ENCODE measurements at regions not wholly inside any gene's neighbourhood (a gene's known extent, or its start where the extent isn't known, plus 50 kb on each side); places are given as distances from the start of the nearest gene placed in this dataset.

DNA sequence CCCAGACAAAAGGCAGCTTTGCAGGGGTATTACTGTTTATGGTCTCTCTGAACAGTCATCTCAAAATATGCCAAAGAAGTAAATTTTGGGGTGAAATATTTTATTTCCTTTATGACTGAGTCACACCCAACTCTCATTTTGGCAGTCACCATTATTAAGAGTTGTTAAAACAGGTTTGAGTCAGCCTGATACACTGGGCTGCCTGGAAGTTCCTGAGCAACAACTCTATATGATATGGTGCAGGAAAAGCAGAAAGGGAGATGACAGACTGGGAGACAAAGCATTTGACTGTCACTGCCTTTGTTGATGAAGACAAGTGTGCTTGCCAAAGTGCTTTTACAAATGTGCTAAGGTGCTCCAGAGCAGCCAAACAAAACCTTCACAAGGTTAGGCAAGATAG is 1263.5 kb downstream of the PCDH7 start:
- peak; percentile 92 for ATAC-seq

DNA sequence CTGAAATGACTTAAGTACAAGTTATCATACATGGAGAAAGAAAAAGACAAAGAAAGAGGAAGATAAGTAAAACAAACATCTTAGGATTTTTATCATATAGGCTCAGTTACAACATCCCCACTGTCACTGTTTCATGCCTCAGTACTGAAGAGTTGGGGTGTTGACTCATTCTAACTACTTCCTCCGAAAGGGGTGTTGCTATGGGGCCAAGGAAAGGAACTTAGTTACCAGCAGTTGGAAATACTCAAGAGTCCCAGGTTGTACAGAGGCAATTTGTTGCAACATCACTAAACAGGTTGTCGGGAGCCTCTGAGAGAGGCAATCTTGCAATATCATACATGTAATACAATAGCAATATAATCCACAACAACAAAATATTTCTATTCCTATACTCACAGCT is 1264.7 kb downstream of the PCDH7 start:
- ATAC-seq: peak; percentile 78

DNA sequence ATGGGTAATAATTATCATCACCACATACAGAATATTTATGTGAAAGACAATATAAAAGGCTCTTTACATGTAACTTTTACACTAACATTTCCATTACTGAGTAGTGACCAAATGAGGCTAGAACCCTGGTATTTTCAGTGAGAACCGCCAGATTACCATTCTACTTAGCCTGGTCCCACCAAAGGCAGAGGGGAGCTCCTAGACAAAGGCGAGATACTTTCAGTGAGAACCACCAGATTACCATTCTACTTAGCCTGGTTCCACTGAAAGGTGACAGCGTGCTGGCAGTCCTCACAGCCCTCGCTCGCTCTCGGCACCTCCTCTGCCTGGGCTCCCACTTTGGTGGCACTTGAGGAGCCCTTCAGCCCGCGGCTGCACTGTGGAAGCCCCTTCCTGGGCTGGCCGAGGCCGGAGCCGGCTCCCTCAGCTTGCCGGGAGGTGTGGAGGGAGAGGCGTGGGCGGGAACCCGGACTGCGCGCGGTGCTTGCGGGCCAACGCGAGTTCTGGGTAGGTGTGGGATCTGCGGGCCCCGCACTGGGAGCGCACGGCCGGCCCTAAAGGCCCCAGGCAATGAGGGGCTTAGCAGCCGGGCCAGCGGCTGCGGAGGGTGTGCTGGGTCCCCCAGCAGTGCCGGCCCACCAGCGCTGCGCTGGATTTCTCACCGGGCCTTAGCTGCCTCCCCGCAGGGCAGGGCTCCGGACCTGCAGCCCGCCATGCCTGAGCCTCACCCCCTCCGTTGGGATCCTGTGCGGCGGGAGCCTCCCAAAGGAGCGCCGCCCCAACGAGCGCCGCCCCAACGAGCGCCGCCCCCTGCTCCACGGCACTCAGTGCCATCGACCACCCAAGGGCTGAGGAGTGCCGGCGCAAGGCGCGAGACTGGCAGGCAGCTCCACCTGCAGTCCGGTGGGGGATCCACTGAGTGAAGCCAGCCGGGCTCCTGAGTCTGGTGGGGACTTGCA is 1276.1 kb downstream of the PCDH7 start:
- no peak for ATAC-seq

DNA sequence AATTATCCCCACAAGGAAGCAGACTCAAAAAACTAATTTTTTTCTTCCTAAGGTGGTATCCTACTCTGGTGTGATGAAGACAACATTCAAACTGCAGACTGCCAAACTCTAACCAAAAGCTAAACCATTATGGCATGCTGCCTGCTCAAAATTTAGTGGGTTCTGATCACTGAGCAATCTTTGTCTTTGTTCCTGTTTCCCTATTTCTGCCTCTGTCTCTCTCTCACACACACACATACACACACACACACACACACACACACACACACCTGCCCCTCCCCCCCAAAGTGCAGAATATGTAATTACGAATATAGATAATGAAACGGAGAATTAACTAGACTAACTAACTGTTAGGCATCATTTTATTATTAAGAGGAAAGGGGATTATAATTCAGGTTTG is 1278.6 kb downstream of the PCDH7 start:
- ATAC-seq: no peak

DNA sequence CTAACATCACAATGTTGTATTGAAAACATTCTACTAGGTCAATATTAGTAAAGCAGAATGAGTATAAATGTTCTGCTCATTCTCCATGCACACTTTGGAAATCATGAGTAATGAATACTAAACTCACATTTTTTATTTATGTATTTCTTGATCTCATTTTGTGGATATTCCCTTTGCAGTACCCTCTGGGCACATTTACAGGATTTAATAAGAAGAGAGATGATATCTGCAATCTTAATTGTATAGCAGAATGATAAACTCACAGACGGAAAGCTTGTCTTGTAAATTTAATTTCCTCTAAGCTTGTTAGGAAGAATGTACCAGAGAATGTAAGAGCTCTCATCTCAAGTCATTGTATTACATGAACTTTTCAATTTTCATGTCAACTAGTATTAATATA is 1279.7 kb downstream of the PCDH7 start:
- ATAC-seq: no peak

DNA sequence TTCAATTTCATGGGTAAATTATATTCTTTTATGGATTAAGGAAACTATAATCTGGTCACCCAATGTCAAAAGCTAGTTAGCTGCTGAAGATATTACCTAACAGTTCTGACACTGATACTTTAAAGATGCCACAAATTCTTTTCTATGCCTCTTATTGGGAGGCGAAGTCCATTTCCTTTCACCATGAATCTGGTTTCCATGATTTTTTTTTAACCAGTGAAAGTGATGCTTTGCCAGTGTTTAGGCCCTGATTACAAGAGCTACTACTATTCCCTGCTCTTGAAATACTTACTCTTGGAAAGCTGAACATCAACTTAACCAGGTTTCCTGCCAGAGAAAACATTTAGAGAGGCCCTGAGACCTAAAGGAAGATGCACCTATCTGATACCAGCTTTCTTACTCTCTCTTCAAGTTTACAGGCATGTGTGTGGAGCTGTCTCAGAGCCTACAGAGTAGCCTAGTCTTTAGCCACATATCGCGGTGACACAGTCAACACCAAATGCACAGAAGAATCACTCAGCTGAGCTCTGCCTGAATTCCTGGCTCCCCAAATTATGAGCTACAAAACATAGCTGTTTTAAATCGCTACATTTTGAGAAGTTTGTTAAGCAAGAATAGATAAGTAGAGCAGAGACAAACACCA is 1280.8 kb downstream of the PCDH7 start:
- no peak for ATAC-seq

DNA sequence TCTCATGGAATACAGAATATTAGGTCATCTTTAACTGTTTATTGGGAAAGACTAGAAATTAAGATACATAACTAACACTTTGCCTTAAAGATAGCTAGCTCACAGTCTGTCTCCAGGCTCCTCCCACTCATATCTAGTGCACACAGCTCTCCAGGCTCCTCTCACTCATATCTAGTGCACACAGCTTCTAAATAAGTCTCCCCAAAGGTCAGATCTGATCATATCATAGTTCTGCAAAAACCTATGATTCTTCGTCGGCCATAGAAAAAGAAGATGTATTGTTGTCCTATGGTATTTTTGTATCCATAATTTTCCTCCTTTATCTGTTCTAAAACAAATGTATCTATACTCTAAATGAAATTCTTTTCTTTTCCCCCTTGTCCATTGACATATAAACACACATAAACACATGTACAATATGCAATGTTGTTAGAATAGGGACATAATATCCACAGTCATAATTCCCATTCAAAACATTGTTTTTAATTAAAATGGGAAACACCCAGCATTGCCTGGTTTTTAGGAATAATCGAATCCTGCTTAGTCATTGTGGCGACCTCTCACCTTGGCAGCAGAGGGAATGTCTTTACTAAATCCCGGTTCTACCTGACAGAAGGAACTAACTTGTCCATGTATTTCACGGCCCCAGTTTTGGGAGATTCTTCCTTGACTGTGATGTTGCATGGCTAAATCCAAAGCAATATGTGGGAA is 1282.0 kb downstream of the PCDH7 start:
- ATAC-seq: no peak

DNA sequence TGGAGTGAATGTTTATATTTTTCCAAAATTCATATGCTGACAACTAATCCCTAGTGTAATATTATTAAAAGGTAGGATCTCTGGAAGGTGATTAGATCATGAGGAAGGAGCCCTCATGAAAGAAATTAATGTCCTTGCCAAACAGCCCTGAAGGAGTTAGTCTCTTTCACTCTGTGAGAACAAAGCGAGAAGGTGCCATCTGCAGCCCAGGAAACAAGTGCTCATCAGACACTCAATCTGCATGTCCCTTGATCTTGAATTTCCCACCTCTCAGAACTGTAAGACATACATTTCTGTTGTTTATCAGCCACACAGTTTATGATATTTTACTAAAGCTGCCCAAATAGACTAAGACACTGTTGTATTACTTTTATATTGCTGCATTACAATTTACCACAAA is 1283.4 kb downstream of the PCDH7 start:
- no peak for ATAC-seq

DNA sequence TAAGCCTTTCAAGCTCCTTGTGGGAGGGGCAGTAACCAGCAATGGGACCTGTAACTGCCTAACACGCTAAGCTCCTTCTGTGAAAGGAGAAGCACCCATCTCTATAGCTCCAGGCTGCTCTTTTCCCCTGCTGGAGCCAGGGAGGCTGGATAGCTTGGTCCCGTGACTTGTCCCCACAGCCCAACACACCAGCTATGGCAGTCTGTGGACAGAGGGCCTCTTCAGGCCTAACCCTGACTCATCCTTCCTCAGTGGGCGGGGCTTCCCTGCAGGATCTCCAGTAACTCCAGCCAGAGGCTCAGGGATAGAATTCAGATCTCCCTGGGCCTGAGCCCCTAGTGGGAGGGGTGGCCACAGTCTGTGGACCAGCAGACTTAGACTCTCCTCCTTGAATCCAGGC is 1290.1 kb downstream of the PCDH7 start:
- no peak for ATAC-seq

DNA sequence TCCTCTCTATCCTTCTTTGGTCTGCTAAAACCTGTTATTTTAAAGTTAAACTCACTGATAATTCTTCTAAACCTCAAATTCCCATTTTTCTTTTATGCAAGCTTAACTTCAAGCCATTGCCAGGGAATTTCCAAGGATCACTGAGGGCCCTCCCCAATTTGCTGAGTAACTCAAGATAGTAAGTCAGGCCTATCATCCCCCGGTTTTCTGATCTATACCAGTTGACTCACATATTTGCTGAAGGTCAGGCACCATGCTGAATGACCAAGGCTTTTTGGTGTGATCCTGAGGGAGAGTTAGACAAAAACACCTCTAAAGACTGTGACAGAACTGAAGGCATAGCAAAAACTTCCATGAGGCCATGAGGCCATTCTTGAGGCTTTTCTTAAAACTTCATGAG is 1301.9 kb downstream of the PCDH7 start:
- no peak for ATAC-seq

DNA sequence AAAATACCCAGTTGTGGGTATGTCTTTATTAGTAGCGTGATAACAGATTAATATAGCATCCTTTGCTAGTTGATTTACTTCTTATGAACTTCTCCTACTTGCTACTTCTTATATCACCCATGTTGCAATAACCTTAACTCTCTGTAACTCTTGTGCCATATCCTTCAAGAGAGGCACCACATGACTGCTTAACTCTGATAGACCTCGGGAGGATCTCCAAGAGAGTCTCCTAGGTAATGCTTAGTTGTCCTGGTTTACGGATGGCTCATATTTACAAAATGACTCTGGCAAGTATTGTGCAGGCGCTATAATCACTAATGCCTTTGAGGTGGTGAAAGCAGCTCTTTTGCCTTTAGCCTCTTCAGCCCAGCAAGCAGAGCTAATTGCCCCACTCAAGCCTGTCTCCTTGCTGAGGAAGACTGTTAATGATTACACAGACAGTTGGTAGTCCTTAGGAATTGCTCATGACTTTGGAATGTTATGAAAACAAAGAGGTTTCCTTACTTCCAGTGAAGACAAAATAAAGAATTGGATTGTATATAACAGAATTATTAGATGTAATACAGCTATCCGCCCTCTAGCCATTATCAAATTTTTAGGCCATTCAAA is 1305.8 kb downstream of the PCDH7 start:
- ATAC-seq: no peak

DNA sequence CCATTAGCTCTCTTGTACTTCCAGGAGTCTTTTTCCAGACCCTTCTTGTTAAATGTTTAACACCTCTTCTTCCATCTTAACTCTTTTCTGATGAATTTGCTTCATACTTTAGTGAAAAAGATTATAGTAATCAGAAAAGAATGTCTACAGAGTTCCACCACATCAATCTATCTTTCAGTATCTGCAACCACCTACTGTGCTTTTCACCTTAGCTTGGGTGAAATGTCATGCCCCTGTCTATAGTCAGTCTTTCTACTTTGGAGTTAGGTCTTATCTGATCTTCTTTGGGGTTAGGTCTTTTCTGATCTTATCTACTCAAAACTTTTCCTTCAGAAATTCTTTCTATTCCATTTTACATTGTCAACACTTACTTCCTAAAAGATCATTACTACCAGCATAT is 1310.2 kb downstream of the PCDH7 start:
- no peak for ATAC-seq

DNA sequence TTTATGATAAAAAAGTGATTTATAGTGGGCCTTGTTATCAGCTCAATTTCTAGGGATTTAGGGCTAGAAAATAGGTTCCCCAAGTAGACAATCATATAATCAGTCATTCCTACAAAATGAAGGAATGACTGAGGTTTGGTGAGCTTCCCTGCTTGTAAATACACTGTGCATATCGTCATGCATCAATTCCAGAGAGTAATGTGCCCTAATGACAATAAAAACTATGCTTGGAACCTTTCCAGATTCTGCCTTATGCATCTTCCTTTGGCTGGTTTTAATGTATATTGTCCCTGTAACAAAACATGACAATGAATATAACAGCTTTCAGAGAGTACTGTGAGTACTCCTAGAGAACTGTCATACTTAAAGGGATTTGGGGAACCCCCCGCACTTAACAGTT is 1310.9 kb downstream of the PCDH7 start:
- no peak for ATAC-seq

DNA sequence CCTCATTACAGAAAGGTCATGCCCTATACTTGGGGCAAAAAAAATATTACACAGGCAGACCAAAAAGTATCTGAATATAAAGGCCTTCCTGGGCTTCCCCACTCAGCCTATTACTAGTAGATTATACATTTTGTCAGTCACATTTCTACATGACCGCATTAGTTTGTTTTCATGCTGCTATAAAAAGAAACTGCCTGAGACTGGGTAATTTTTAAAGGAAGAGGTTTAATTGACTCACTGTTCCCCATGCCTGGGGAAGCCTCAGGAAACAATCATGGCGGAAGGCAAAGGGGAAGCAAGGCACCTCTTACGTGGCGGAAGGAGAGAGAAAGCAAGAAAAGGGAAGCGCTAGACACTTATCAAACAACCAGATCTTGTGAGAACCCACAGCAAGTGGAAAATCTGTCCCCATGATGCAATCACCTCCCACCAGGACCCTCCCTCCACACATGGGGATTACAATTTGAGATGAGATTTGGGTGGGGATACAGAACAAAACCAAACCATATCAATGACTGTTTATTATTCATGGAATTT is 1312.0 kb downstream of the PCDH7 start:
- ATAC-seq: no peak

DNA sequence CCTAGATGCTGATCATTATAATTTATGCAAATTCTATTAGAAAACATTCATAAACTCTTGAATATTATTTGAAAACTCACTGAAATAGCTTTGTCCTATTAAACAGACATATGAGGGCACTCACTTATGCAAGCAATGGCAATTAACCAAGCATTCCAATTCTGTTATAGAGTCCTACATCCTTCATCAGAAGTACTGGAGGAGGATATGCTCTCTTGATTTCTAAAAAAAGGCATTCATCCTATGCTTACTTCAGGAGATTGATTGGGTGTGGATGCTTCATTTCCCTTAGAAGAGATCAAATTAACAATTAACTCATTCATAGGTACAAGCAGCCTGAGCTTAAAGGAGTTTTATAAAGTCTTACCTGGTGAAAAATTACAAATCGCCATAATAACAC is 1317.2 kb downstream of the PCDH7 start:
- no peak for ATAC-seq

DNA sequence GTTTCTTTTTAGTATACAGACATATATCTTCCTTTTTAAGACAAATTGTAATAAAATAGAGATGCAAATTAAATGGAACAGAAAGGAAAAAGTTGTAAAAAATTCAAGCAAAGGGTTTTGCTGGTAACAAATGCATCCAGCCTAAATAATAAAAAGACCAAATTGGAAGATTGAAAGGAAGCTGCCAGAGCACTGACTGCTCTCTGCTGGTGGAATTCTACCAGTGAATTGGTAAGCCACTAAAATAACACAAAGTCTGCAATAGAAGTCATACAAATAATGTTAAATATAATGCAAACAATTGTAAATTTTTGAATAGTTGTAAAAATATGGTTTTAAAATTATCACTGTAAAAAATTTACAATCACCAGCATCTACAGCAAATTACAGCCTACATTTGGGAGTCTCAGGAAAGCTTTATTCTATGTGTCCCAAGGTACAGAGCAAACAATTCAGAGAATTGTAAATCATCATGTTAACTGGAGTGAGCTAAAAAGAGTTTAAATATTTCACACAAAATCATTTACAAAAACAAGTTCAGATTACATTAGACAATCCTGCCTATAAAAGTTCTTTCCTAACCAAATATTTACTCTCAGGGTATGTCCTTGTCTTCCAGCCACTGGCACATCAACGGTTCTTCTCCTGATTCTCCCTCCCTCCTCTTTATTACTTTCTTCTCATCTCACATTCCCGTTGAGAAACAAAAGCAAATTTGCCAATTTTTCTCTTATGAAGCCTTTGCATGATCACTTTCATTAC is 1322.5 kb downstream of the PCDH7 start:
- ATAC-seq: no peak

DNA sequence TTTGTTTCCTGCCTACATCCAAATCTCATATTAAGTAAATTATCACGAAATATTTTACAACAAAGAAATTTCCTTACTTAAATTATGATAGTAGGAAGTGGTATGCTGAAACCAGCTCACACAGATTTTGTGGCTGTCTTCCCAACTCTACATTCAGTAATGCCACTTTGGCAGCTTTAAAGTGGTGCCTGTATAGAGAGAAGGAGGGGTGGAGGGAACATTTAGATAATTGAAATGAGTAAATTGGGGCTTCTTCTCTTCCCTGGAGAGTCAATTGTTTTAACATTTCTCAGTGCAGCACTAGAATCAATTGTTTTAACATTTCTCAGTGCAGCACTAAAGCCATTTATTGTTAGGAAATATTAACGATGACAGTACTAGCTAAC is 1323.1 kb downstream of the PCDH7 start:
- no peak for ATAC-seq

DNA sequence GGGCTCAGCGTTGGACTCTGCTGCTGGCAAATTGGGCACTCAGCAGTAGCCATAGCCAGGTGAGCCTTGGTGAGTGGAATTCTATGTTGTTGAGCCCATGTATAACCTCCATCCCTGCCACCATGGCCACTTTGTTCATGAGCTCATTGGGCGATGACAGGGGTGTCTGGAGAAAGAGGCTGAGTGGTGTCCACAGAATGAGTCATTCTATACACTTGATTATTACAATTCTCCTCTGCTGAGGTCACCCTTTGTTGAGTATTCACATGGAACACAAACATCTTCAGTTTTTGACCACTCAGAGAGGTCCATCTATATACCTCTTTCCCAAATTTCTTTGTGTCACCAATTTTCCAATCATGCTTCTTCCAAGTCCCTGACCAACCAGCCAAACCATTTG is 1341.7 kb downstream of the PCDH7 start:
- no peak for ATAC-seq

DNA sequence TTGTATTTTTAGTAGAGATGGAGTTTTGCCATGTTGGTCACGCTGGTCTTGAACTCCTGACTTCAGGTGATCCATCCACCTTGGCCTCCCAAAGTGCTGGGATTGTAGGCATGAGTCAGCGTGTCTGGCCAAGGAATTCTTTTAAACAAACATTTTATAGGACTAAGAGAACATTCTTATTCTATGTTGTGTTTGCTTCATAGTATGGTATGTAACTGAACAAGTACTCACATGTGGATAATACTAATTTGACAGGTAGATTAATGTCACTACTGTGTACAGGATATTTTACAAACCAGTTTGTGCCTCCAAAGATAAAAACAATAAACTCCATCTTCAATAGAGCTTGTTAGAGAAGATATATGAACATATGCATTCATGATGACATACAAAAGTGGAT is 1353.4 kb downstream of the PCDH7 start:
- ATAC-seq: peak; percentile 88

DNA sequence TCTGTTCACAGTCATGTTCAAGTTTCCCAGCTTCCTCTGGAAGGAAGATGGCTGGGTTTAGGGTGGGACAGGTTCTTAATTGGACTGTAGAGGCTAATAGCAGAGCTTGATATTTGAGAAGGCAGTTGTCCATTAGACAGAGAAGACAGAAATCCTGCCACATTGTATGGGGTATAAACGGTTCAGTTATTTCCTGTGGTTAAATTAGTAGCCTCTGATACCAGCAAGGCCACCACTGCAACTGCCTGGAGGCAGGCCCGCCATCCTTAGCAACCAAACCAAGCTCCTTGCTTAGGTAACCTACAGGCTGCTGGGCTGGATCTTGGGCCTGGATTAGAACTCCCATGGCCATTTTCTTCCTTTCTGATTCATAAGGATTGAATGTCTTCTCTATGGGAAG is 1367.0 kb downstream of the PCDH7 start:
- no peak for ATAC-seq

DNA sequence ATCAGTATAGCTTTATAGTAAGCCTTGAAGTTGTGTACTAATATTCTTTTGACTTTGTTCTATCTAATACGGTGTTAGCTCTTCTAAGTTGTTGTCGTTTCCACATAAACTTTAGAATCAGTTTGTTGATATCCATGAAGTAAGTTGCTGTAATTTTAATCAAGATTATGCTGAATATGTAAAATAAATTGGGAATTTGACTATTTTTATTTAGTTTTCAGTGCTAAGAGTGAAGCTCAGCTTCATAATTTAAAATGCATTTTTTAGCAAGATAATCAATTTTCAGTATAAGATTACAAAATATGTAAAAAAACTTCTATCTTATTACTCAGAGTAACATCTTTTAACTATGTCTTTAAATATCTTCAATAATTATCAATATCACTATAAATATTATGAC is 1374.8 kb downstream of the PCDH7 start:
- ATAC-seq: no peak

DNA sequence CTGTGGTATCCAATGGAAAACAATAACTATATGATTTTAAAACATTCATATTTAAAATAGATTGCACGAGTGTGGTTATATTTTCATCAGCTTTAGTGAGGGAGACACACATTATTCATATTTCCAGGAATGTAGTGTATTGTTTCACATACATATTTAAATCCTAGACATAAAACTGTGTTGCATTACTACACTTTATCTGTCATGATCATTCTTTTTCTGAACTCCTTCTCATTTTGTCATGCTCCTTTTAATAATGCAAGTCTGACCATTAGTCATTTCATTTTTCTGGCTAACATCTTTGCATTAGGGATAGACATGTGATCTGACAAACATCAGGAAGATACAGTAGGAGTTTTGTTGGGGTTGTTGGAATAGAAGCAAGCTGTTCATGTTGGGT is 1382.7 kb downstream of the PCDH7 start:
- ATAC-seq: no peak

Data from esophagus mucosa (tissue), 1 donor.